Posterior cingulate gyrus (tissue), 11 donors: ENCODE measurements at regions not wholly inside any gene's neighbourhood (a gene's known extent, or its start where the extent isn't known, plus 50 kb on each side); places are given as distances from the start of the nearest gene placed in this dataset.

Experiments used
- DNase-seq, 10 donors: peaks; one replicate each; pipeline versions ENCODE4 v3.0.0 to v3.0.0-alpha.2; 2020 to 2021; ENCODE audit warnings: mixed read lengths in 3 of 10
- intact Hi-C: fragments of 100-400 bp; cut with DNase I; formaldehyde crosslinking; loops from one replicate; pipeline ENCODE4 v1.15.1; 2023

DNA sequence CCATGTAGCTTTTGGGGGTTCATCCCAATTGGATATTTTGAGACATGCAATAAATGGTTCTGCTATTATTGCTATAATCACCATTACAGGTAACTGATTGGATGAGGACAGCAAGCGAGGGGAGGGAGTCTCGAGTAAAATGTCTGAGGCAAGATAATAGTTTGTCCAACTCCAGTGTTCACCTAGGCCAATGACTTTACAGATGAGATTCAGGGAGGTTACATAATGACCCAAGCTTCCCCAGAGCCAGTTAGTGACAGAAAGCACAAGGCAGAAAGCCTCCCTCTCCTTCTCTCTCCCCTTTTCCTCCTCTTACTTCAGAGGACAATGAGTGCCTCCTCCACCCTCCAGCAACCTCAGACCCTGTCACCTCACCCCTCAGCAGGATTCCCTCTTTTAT, 98.4 kb upstream of the GLS start:
- intact Hi-C loops: loop anchor here (5.0 kb wide), 1 partner anchor 250 kb away; no protein-coding TSS in a partner anchor
- no peak for DNase-seq

DNA sequence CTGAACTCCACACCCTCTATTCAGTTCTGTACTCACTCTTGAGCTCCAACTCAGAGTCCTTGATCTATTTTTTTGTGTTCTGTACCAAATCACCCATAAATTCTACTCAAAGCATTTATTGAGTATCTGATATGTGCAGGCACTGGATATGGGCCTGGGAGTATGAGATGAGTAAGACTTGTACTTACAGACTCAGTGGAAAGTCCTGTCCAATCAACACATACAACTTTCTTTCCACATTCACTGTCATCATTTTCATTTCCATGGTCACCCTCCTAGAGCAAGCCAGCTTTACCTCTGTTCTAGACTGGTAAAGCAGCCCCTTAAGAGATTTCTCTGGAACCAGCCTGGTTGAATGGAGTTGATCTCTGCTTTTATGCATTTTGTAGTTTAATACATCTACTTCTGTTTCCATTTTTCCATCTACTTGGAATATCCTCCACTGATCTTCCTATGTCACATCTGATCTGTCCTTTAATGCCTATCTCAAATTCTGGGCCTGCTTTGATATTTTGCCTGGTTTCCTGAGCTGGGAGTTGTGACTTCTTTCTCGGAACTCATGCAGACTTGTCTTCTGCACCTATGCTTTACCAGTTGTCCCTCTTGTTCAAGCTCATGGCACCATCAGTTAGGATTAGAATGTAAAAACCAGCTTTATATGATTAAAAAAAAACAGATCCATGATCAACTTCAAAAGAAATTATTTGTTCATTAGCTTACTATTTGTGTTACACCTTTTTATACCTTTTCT, 96.9 kb upstream of the GLS start:
- intact Hi-C loops: loop anchor here (5.0 kb wide), 1 partner anchor 249 kb away; no protein-coding TSS in a partner anchor
- DNase-seq: no peak

DNA sequence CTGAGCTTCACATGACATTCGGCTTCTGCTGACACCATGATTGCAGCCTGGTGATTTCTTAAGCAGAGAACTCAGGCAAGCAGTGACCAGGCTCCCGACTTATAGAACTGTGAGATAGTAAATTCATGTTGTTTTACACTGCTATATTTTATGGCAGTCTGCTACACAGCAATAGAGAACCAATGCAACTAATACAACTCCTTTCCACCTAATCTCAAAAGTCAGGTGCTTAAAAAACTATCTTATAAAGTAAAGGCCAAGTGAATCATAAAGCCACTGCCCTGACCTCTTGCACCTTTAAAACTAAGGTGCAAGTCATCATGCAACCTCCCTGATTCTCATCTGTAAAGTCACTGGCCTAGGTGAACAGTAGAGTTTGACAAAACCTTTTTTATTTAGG, 95.3 kb upstream of the GLS start:
- no peak for DNase-seq
- intact Hi-C loops: no loop called here

DNA sequence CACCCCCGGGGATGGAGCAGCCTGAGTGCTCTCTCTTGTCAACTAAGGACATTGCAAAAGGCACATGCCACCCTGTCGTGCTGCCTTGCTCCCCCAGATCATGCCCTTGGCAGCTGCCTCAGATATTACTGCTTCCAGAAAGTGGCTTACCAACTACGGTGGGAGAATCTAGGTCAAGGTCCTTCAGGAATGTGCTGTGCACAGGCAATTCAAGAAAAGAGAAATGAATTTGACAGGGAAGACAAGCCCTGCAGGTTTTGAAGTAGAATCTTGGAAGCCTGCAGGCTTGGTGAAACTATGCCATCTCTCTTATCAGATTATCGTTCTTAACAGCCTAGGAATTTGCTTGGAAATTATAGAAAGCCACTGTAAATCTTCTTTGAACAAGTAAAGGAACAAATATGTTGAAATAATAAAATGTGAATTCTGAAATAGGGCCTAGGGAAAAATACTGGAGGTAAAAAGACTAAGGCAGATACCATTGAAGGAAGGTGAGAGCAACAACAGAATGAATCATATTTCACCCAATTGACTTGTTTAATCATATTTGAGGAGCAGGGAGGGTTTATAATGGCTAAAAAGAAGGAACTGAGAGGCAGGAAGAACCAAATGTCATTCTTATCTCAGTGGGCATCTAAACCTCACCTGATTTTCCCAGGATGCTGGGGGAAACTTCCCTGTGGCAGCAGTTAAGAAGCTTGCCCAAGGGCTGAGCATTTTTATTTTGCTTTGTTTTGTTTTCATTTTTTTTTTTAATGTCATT, 94.0 kb upstream of the GLS start:
- DNase-seq: no peak
- intact Hi-C loops: no loop called here

DNA sequence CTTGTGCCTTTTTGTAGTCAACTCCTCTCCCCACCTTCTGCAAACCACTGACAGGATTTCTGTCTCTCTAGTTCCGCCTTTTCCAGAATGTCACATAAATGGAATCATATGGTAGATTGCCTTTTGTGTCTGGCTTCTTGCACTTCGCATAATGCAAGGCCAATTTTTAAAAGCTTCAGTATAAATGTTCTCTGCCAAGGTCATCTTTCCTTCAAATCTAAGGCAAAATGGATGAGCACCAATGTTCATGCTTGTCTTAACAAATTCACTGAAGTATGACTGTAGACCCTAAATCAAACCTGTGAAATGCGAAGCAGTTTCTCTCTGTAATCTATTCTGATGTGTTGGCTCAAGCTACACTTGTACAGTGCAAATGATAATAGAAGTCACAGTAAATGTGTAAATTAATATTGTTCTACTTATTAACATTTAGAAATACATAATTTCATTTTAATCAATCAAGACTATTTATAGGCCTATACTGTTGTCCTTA, 92.8 kb upstream of the GLS start:
- no peak for DNase-seq
- intact Hi-C loops: no loop called here

DNA sequence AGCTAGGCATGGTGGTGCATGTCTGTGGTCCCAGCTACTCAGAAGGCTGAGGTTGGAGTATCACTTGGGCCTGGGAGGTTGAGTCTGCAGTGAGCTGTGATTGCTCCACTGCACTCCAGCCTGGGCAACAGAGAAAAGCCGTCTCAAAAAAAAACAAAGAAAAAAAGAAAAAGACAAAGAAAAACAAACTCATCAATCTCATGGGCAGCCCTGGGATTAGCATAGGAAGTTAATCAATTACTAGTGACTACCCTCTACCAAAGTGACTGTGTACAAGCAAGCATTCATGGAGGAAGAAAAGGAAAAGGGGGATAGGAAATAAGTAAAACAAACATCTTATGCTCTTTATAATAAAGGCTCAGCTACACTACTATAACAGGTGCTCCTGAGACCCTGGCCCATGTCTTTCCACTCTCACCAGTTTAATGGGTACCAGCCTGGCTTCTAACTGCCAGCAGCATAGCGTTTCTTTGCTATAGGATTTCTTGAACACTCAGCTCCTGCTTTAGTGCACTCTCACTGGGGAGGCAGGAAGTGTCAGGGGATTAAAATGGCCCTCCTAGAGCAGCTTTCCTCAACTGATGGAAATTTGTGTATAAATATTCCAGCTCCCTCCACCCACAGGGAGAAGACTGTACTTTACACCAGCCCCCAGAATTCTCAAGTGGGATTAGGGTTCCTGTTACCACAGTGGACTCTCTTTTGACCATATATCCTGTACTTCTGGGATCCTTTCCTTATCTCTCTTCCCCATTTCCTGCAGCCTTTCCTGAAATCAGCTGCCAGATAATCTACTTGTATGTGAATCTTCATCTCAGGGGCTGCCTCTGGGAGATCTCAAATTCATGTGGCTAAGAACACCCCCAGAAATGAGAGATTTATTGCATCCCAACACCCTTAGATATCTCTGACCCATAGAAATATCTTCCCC, 91.3 kb upstream of the GLS start:
- intact Hi-C loops: no loop called here
- no peak for DNase-seq

DNA sequence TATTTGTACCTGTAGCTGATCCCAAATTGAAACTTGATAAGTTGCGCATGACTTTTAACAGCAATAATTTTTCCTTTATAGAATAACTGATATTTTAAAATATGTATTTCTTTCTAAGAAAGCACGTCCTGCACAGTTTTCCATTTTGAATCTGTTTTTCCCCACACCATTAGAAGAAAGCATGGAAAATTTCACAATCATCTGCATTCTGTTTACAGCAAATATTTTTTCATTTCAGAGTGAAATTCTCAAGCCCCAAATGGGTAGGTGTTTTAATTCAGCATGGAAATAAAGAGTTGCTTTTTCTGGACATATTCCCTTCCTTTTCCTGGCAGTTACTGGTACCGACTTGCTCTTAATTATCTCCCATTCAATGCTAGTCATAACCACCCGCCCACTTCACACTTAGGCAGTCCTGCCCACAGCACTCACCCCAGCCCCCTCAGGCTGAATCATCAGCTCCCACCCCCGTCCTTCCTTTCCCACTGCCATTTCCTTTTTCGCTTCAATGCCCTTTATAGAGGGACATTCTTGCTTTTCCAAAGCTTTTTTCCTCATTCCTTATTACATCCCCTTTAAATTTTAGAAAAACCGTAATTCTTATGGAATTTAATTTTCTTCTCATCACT, 89.2 kb upstream of the GLS start:
- peak in 9 of 10 donors; percentile 11 to 92 (median 46) for DNase-seq
- intact Hi-C loops: no loop called here

DNA sequence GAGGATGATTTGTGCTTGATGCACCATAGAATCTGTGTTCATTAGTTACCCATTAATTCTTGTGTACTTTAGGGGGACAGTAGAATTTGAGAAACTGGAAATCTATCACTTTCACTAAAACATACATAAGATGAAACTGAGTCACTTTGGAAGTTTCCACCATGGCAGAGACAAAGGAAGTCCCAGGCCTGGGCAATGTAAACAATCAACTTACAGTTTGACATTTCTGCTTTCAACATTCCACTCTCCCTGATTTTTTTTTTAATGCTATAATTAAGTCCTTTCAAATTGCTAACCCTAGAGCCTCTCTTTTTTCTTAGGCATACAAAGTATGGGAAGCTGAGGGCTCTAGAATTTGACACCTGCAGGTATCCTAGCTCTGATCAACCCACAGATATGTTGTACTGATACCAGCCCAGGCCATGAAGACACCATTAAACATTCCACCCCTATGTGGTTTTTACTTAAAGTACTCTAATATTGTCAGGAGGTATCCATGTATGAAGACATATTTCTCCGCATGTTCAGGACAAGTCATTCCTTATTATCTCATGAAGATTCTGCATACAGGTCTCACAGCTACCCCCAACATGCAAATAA, 88.5 kb upstream of the GLS start:
- no peak for DNase-seq
- intact Hi-C loops: no loop called here

DNA sequence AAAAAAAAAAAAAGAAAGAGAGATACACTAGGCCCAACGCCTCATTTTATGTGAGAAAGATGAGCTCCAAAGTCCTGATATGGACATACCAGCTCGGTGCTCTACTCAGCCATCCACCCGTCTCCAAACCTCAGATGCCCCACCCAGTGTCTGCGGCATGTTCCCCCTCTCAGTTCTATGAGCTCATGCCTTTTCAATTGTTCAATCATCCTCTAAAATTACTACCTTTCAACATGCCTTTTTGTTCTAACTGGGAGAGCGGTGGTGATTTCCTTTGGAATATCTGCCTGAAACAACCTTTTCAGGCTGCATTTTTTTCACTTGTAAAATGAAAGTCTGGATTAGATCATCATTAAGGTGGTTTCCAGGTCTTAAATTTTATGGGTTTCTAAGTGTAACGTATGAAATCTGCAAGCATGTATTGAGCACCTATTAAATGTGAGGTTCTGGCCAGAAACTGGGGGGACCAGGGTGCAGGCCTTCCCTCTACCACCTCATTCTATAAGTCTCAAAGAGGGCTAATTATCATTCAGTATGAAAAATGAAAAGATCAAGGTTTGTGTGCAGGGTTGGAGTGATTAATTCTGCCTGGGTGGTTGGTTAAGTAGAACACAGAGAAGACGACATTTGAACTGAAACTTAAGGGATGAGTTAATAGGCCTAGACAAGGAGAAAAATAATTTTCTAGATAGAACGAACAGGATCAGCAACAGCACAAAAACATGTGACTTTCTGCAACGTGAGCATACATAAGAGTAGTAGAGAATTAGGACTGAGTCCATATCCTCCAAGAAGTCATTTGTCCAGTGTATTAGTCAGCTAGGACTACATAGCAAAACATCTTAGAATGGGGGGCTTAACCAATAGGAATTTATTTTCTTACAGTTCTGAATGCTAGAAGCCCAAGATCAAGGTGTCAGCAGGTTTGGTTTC, 87.4 kb upstream of the GLS start:
- intact Hi-C loops: no loop called here
- no peak for DNase-seq

DNA sequence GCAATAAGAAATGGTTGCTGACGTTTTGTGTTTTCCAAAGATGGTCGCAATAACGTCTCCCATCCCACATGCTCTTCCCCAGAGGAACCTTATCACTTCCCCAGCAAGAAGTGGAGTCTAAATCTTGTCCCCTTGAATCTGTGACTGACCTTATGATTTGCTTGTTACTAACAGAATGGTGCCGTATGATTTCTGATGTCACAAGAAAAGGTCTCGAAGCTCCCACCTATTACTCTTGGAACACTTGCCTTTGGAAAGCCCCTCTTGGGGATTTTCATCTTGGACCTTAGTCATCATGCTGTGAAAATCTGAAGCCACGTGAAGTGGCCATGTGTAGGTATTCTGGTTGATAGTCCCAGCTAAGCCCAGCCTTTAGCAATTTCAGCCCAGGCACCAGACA, 86.2 kb upstream of the GLS start:
- no peak for DNase-seq
- intact Hi-C loops: no loop called here

DNA sequence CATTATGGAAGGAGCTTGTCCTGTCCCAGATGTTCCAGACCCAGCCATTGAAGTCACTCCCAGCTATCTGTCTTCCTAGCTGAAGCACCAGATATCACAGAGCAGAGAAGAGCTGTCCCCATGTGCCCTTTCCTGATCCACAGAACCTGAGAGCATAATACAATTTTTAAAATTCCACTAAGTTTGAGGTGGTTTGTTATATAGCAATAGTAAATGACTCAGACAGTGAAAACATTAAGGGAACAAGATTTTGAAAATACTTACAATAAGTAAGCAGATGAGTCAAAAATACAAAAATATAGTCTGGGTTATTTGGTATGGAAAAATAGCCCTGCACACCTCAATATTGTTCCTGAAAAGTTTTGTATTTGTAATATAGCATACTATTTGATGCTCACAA, 85.8 kb upstream of the GLS start:
- intact Hi-C loops: no loop called here
- DNase-seq: no peak

DNA sequence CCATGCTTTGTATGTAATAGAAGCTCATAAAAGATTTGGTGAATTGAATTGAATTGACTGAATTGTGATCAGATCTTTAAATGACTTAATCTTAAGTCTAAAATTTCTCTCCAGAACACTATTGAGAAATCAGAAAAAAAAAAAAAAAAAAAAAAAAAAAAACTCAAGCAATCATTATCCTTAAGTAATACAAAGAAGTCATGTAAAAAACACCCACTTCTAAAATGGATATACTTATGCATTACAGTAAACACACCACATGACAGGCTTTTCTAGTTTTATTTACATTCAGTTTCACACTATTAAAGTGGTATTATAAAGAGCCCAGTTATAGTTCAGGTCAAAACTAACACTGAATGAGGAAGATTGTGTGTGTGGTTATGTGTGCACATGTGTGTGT, 84.9 kb upstream of the GLS start:
- DNase-seq: no peak
- intact Hi-C loops: no loop called here

DNA sequence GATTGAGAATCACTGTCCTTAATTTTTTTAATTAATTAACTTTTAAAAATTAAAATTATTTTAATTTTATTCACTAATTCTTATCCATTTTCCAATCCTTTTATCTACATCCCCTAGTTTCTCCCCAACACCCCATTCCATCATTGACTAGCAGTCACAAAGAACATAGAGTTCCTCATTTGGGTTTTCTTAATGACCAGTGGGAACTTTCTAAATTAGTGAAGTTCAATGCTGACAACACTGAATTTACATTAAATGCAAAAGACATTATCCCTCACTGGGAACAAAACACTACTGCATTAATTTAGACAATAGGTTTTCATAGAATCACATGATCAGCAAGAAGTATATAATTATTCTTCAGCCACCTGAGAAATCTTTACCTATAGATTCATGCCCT, 80.6 kb upstream of the GLS start:
- no peak for DNase-seq
- intact Hi-C loops: loop anchor here (5.0 kb wide), 1 partner anchor 273 kb away; no protein-coding TSS in a partner anchor

DNA sequence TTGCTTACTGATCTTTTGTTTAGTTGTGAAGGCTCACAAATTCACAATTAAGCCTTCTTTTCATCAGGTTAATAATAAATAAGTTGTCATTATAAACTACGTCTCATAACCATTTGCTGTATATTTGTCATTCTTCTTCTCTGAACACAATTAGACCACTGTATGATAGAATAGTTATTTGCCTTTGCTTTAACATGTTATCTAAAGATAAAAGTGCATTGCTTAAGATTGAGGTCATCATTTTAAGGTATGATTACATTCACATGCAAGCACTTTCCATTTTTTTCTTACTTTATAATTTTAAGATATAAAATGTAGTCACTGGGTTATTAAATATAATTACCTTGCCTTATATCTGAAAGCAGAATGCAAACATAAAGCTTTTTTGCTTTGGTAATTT, 80.1 kb upstream of the GLS start:
- DNase-seq: no peak
- intact Hi-C loops: loop anchor here (5.0 kb wide), 1 partner anchor 273 kb away; no protein-coding TSS in a partner anchor

DNA sequence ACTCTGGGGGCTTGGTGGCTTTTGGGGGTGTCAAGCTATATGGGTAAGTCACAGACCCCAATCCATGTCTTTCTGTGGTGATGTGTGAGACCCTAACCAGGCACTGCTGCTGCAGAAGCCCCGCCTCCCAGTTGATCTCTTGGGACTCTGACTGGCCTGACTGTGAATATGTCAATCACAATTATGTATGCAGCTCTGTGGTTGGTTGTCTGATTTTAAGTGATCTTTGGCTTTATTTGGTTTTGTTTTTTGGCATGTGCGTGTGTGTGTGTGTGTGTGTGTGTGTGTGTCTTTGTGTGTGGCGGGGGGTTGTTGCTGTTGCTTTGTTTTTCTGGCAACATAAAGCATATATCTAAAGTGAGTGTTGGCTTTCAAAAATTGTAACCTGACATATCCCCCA, 78.5 kb upstream of the GLS start:
- no peak for DNase-seq
- intact Hi-C loops: loop anchor here (5.0 kb wide), 1 partner anchor 275 kb away; no protein-coding TSS in a partner anchor

DNA sequence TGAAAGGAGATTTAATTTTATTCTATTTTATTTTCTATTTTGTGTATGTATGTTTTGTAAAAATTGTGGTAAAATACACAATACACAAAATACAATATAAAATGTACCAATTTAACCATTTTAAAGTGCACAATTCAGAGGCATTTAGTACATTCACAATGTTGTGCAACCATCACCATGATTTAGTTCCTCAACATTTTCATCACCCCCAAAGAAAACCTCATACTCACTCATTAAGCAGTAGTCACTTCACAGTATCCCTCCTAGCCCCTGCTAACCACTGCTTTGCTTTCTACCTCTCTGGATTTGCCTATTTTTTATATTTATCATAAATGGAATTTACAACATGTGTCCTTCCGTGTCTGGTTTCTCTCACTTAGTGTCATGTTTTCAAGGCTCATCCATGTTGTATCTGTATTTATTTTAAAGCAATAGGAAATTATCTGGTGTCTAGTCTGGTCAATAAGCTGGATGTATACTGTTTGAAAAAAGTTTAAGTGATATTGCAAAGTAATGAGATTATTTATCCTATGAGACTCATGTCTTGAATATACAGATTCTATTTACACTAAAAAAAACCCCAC, 77.9 kb upstream of the GLS start:
- intact Hi-C loops: loop anchor here (5.0 kb wide), 1 partner anchor 275 kb away; no protein-coding TSS in a partner anchor
- DNase-seq: no peak

DNA sequence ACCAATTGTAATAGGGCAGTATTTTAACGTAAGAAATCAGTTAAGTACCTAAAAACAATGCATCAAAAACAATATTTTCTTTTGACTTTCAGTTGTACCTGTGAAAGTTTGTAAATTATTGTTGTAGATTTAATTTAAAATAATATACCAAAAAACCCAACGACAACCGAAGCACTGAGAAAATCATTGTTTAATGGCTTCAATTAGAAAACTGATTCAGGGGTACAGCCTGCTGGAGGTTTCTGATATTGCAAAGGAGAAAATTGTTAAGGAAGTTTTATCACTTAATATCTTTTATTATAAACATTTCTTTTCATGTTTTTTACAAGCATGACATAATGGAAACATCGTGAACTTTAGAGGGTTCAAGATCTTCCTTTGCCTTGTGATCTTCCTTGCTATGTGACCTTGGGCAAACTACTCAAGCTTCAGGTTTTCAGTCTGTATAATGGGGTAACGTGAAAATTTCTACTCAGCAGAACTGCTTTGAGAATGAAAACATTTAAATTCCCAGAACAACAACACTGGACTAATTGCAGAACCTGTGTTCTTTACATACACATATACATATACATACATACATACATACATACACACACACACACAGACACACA, 76.3 kb upstream of the GLS start:
- intact Hi-C loops: loop anchor here (5.0 kb wide), 1 partner anchor 277 kb away; no protein-coding TSS in a partner anchor
- DNase-seq: no peak

DNA sequence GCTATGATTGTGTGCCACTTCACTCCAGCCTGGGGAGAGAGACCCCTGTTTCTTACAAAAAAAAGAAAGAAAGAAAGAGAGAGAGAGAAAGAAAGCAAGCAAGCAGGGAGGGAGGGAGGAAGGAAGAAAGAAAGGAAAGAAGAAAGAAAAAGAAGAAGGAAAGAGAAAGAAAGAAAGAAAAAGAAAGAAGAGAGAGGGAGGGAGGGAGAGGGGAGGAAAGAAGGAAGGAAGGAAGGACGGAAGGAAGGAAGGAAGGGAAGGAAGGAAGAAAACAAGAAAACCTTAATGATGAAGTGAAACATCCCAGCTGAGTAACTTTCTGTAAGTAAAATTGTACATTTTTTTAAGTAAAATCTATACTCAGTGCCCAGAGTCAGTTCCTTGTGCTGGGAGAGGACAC, 75.5 kb upstream of the GLS start:
- intact Hi-C loops: no loop called here
- no peak for DNase-seq
